ENCODE measurements at regions not wholly inside any gene's neighbourhood (a gene's known extent, or its start where the extent isn't known, plus 50 kb on each side); places are given as distances from the start of the nearest gene placed in this dataset.

DNA sequence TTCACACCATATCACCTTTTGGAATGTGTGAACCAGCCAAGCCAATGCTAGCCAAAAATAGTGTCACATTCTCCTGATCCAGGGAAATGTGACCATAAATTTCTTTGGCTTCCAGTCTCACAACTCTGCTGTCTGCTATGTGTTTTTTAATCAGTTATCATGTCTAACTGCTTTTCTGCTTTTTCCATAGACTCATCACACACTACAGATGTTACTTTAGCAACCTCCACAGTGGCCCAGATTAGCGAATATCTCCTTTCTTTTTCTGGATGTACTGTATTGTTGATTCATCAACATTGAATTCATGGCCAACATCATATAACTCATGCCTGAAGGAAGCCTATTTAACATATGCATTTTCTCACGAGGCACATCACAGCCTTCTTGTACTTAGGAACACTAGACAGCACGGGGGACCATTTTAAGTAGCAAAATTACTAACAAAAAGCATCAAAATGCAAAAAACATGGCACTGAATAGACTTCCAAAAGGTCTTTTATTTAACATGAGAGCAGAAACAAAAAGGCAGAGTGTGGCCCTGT is 73.1 kb upstream of the POU2AF2 start:
- TF ChIP-seq, protein P1, sequence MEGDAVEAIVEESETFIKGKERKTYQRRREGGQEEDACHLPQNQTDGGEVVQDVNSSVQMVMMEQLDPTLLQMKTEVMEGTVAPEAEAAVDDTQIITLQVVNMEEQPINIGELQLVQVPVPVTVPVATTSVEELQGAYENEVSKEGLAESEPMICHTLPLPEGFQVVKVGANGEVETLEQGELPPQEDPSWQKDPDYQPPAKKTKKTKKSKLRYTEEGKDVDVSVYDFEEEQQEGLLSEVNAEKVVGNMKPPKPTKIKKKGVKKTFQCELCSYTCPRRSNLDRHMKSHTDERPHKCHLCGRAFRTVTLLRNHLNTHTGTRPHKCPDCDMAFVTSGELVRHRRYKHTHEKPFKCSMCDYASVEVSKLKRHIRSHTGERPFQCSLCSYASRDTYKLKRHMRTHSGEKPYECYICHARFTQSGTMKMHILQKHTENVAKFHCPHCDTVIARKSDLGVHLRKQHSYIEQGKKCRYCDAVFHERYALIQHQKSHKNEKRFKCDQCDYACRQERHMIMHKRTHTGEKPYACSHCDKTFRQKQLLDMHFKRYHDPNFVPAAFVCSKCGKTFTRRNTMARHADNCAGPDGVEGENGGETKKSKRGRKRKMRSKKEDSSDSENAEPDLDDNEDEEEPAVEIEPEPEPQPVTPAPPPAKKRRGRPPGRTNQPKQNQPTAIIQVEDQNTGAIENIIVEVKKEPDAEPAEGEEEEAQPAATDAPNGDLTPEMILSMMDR (IDR thresholded peaks at IDR 0.05; ENCODE audit: insufficient read depth, low read length, poor library complexity, severe bottlenecking) = no peak
- H3K4me3 ChIP-seq (ENCODE audit: low read depth, low read length) = no peak overlapping the region
- no peak for DNase-seq (ENCODE audit: low read depth)
- no peaks in the 10 kb centered on the region for H3K36me3 ChIP-seq (ENCODE audit: control insufficient read depth, insufficient read depth, low read length)
- no peaks in the 10 kb centered on the region for H3K27me3 ChIP-seq (ENCODE audit: control insufficient read depth, insufficient read depth, low read length)

DNA sequence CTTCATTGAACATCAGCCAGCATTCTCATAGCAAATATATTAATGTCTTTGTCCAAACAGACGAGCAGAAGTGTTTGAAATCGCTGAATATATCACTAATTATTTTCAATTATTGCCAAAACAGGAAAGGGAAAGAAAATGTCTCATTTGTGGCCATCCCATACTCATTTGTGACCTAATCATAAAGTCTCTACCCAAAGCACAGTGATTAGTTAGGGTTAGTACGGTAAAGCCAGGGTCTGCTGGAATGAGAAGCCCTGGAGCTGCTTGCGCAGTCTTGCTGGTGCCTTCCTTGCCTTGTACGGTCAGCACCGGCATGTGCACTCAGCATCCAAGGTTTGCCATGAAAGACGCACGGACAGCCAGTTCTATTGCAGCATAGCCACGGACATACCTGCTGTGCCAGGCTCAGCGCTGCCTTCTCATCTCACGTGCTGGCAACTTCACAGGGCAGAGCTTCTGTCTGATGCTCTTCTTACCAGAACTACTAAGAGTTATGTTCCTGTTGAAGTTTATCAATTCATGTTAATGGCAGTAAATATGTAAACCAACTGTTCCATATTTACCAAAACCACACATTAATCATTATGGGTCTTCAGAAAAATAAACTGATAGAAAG is 74.7 kb upstream of the POU2AF2 start:
- no peaks in the 10 kb centered on the region for H3K27me3 ChIP-seq (ENCODE audit: control insufficient read depth, insufficient read depth, low read length)
- H3K36me3 ChIP-seq (ENCODE audit: control insufficient read depth, insufficient read depth, low read length) = no peaks in the 10 kb centered on the region
- TF ChIP-seq, protein P1 (IDR thresholded peaks at IDR 0.05; ENCODE audit: insufficient read depth, low read length, poor library complexity, severe bottlenecking) = no peak
- H3K4me3 ChIP-seq (ENCODE audit: low read depth, low read length) = no peak overlapping the region
- no peak for DNase-seq (ENCODE audit: low read depth)

DNA sequence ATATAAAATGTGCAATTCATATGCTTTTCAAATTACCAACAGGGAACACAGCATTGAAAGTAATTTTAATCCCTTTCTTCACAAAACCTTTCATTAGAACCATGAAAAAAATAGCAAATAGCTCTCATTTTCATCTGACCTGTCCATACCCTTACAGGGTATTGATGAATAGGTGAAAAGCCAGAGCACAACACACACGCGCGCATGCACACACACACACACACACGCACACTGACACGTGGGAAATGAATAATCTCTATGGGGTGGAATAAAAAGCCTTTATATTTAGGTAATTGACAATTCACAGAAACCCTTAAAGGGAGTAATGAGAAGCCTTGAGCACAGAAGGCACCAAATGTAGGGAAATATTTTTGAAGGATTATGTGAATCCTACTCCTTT is 76.2 kb upstream of the POU2AF2 start:
- no peak for DNase-seq (ENCODE audit: low read depth)
- TF ChIP-seq, protein P1 (IDR thresholded peaks at IDR 0.05; ENCODE audit: insufficient read depth, low read length, poor library complexity, severe bottlenecking) = no peak
- Histone ChIP-seq H3K36me3 (ENCODE audit: control insufficient read depth, insufficient read depth, low read length) (no peaks in the 10 kb centered on the region), H3K4me3 (ENCODE audit: low read depth, low read length) (no peak overlapping the region), H3K27me3 (ENCODE audit: control insufficient read depth, insufficient read depth, low read length) (no peaks in the 10 kb centered on the region)

DNA sequence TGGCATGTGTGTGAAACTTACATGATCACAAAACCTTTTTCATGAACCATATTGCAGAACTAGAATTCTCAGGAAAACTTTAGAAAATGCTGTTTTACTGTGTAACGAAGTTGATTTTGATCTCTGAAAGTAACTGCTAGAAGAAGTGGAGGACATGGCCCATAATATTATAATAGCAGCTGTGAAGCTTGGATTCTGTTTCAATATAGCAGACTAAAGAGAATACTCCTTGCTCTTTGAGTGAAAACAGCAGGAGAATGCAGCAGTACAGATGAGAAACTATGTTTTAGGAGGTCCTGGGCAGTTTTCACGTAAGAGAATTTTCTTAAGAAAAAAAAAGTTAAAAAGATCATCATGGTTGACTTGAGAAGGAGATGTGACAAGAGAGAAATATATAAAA is 76.7 kb upstream of the POU2AF2 start:
- TF ChIP-seq, protein P1 (IDR thresholded peaks at IDR 0.05; ENCODE audit: insufficient read depth, low read length, poor library complexity, severe bottlenecking) = no peak
- H3K4me3 ChIP-seq (ENCODE audit: low read depth, low read length) = no peak overlapping the region
- H3K36me3 ChIP-seq (ENCODE audit: control insufficient read depth, insufficient read depth, low read length) = no peaks in the 10 kb centered on the region

DNA sequence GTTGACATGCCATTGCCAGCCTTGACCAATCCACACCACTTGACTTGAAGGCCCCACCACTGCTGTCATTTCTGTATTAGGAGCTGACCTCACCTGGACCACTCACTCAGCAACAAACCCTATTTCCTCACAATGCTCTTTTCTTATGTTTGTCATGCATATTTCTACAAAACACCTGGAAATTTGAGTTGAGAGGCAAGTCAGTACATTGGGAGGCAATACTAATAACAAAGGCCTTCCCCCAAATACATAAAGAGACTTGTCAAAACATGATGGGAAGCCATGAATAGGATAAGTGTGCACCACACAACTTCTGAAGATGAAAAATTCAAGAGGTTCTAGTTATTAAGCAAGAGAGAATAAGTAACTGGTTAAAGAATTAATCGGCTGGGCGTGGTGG is 77.9 kb upstream of the POU2AF2 start:
- DNase-seq (ENCODE audit: low read depth) = no peak
- H3K36me3 ChIP-seq (ENCODE audit: control insufficient read depth, insufficient read depth, low read length) = no peaks in the 10 kb centered on the region
- TF ChIP-seq, protein P1 (IDR thresholded peaks at IDR 0.05; ENCODE audit: insufficient read depth, low read length, poor library complexity, severe bottlenecking) = no peak
- H3K4me3 ChIP-seq (ENCODE audit: low read depth, low read length) = no peak overlapping the region
- H3K27me3 ChIP-seq (ENCODE audit: control insufficient read depth, insufficient read depth, low read length) = no peaks in the 10 kb centered on the region

More for the DNA sequence above, 76.7 kb upstream of the POU2AF2 start:
- no peak for DNase-seq (ENCODE audit: low read depth)
- H3K27me3 ChIP-seq (ENCODE audit: control insufficient read depth, insufficient read depth, low read length) = no peaks in the 10 kb centered on the region

DNA sequence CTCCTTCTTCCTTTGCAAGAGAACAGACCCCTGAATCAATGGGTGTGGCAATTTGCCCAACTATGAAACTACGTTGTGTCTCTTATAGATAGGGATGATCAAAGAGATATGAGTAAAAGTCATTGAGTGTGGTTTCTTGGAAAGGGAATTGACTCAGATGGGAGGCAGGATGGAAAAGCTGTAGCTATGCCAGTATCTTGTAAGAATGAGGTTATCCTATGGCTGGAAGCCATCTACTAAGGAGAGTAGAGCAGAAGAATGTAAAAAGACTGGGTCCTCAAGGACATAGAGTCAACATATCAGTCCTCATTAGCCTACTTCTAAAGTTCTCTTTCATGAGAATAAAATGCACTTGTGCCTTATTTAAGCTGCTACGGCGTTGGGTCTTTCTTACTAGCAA is 78.9 kb upstream of the POU2AF2 start:
- H3K4me3 ChIP-seq (ENCODE audit: low read depth, low read length) = no peak overlapping the region
- H3K36me3 ChIP-seq (ENCODE audit: control insufficient read depth, insufficient read depth, low read length) = no peaks in the 10 kb centered on the region
- no peak for DNase-seq (ENCODE audit: low read depth)
- H3K27me3 ChIP-seq (ENCODE audit: control insufficient read depth, insufficient read depth, low read length) = no peaks in the 10 kb centered on the region
- TF ChIP-seq, protein P1 (IDR thresholded peaks at IDR 0.05; ENCODE audit: insufficient read depth, low read length, poor library complexity, severe bottlenecking) = no peak
